NCI-H146 (cell line): ENCODE measurements at regions not wholly inside any gene's neighbourhood (a gene's known extent, or its start where the extent isn't known, plus 50 kb on each side); places are given as distances from the start of the nearest gene placed in this dataset.

Experiments used
- DNase-seq: peaks from one replicate; lab custom pipeline; 2025; lab: John Stamatoyannopoulos, UW

DNA sequence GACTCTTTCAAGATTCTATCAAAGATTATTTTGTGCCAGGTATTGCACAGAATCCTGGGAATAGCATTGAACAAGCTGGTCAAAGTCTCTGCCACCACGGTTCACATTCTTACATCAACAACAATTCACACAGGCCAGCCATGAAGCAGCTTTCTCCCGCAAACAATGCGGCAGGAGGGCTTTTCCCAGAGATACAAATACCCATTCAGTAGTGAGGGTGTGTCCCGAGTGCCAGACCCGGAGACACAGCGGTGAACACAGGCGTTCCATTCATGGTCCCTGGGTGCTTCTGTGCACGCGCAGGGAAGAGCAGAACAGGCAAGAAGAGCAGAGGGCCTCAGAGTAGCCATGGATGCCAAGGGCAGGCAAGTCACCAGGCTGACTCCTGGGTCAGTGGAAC, 83.3 kb upstream of the PDE10A start:
- DNase-seq, result no peak

DNA sequence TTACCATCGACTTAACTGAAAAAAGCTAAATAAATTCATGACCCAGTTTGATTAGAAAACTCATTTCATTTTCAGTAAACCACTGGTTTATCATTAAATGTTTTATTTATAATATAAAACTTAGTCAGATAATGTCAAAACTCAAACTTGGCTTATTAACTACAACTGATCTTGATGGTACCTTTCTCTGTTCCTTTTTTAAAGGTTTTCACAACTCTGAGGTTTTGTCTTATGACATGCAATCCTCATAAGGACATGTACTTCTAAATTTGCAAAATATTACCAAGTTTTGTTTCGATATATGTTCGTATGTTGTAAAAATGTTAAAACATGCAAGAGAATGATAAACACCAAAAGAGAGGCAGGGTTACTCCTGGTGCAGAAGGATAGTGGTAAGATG, 82.5 kb upstream of the PDE10A start:
- DNase-seq, result no peak

DNA sequence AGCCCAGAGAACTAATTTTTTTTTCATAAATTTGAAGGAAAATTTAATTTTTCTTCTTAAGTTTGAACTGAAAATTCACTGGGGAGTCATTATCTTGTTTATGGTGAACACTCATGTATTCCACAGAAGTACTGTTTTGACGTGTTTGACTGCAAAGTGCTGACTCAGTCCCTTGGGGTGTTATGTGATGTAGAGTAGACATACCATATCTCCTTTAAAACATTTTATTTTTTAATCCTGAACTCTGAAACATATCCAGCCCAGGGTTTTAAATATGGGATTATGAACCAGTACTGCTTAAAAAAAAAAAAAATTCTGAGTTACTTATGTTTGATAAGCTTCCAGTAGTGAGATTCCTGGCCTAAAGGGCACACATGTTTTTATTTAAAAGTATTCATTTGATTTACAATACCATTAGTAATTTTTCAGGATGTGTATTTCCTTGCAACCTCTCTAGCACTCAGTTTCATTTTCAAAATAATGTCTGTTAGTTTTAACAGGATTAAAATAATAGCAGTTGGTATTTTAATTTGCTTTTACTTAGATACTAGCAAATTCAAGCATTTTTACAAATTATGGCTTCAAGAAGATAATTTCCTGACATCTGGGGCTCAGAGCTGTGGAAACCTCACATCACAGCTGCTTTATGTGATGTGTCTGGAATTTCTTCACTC, 81.7 kb upstream of the PDE10A start:
- no peak for DNase-seq

DNA sequence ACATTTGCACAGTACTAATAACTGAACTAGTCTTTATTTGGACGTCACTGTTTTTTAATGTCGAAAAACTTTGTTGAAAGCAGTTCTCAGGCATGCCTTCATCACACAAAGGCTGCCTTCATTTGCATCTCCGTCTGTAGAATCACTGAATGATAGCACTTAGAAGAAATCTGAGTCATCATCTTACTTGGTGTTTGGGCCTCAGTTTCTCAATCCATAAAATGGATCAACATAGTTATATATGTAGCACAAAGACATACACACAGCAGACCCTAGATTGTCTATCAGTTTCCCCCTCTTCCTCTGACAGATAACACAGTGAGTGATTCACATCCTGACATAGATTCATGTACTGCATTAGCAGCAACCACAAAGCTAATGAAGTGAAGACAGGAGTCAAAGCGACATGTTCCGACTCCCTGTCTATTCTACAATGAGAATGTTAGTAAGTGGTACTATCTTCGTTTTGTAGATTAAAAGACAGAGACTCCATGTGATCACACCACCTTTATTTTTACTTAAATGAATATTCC, 80.4 kb upstream of the PDE10A start:
- no peak for DNase-seq

DNA sequence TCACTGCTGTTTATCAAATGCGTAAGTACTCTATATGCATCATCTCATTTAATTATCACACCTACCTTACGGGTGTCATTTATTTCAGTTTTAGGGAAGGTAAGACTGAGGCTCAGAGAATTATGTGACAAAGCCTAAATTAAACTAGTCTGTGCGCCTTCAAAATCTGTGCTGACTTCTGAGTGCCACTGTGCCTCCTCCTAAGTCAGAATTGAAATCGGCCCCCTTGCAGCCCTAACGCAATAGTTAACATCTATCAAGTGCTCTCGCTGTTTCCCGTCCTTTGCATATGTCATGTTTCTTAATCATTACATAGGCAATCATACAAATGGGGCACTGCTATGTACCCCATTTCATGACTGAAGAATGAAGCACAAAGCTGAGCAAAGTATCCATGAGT, 79.0 kb upstream of the PDE10A start:
- no peak for DNase-seq

DNA sequence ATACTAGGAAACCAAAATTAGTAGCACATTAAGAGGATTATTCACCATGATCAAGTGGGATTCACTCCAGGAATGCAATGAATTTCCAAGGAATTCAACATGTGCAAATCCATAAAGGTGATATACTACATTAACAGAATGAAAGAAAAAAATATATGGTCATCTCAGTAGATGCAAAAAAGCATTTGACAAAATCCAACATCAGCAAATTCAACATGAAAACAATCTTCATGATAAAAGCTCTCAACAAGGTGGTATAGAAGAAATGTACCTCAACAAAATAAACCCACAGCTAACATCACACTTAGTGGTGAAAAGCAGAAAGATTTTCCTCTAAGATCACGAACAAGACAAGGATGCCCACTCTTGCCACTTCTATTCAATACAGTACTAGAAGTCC, 74.4 kb upstream of the PDE10A start:
- DNase-seq, result no peak

DNA sequence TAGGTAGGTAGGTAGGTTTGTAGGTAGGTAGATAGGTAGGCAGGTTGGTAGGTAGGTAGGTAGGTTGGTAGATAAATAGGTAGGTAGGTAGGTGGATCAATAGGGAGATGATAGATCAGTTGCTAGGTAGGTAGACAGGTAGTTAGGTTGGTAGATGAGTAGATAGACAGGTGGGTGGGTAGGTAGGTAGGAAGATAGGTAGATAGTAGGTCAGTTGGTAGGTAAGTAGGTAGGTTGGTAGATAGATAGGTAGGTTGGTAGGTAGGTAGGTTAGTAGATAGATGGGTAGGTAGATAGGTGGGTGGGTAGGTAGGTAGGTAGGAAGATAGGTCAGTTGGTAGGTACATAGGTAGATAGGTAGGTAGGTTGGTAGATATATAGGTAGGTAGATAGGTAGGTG, 72.0 kb upstream of the PDE10A start:
- no peak for DNase-seq

DNA sequence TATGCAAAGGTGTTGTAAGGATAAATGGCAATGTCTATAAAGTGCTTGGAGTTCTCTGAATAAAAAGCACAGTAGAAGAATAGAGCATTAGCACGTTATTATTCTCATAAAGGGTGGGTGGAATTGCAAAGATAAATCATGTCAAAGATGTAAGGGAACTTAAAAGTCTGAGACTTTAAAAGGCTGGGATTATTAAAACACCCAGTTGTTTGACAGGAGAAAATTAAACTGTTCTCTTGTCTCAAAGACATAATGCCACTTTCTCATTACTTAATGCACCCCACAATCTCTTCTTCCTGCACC, 70.4 kb upstream of the PDE10A start:
- DNase-seq, result no peak

DNA sequence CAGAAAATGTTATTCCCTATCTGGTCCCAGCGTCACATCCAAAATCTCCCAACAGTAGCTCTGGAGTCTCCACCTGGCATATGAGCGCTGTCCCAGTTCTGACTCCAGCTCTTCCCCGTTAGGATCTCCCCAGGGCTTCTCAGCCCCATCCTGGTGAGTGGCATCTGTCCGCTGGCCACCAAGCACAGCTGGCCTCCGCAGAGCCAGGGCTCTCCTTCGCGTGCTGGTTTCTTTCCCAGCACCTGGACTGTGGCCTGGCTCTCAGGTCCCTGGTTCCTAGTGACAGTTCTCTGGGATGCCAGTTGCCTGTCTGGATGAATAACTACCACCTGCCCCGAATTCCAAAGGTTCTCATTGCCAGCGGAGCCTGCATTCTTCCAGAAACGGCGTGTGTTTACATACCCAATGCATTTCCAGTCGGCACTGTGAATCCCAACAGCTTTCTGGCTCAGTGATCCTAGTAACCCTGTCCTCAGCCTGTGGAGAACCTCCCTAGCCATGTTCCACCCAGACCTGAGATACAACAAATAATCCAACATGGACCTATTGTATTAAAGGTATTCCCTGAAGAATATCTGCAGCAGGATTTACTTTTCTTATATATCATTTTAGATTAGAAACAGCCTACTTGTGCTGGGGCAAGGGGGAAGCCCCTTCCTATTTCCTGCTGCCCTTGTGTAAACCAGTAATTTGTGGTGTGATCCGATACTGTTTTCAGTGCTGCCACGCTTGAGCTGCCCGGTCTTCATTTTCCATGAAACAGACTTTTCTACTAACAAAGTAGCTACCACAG, 69.9 kb upstream of the PDE10A start:
- DNase-seq, result no peak

DNA sequence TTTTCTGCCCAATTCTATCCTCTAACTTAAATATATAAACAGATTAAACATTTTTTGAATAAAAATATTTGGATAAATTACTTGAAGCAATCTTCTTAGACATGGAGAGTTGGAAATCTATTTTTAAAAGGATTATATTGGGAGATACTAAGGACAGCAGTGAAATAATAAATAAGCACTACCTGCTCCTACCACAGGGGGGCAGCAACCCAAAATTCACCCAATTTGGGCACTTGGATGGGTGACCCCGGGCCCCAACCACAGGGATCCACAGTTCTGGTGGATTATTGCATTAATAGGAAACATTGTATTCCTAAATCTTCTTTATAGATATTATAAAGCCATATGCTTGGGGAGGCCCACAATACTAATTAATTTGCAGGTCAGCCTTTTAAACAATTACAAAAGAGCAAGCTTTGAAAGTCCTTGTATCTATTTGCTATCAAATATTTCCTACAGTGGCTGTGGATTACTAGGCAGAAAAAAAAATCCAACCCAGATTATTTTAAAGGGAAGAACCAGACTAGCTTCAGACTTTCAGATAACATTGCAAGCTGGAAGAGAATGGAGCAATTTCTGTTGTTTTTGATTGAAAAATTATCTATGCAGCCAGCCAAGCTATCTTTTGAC, 66.4 kb upstream of the PDE10A start:
- DNase-seq, result peak; percentile 7

DNA sequence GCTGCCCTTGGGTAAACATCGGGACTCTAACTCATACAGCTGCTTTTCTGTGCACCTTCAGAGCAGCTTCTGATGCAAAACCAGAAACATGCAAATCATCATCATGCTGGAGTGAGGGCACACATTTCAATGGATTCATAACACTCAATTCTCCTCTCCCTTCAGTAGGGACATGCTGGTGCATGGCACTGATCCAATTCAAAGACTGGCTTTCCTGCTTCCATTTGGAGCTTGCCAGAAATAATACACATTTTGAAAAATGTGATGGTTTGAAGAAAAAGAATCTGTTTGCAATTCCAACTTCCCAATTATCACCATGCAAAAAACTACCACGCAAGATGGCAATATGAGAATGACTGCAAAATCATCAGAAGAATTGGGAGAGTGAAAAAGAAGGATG, 65.2 kb upstream of the PDE10A start:
- DNase-seq, result no peak

DNA sequence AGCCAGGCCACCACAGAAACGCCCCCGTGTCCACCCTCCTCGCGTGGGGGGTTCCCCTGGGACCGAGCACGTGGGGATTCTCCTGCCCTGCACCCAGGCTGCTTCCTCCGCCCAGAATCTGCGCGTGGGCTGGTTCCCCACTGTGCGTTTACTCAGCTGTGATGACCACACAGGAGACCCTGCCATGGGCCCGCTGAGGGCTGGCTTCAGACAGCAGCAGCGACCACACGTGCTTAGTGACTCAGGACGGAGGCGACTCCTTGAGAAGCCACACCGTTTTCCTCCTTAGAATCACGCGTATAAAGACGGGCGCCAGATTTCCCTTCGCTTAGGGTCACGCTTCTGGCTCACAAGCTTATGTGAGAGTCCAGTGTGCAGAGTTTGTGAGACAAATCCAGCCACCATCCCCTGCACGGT, 63.9 kb upstream of the PDE10A start:
- no peak for DNase-seq

DNA sequence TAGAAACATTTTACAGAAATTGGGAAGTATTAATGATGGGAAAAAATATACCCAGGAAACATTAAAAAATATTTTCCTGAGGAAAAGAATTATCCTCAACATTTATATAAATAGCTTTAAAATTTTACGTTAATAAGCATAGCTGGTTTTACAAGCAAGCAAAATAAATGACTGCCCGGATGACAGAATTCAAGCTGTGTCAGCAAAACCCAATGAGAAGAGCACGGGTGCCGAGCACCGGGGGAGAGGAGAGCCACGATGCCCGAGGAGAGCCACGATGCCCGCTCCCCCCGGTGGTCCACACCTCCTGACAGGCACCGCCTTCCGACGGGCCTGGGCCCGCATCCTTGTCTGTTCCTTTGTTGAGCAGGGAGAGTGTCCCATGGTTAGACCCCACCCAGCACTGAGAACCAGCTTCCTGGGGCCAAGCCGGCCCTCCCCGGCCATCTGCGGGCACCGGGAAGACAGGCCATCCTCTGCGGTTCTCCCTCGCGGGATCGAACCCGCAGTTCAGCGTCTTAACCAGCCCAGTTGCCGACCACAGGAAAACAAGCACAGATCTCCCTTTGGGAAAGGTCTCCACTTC, 63.3 kb upstream of the PDE10A start:
- no peak for DNase-seq

DNA sequence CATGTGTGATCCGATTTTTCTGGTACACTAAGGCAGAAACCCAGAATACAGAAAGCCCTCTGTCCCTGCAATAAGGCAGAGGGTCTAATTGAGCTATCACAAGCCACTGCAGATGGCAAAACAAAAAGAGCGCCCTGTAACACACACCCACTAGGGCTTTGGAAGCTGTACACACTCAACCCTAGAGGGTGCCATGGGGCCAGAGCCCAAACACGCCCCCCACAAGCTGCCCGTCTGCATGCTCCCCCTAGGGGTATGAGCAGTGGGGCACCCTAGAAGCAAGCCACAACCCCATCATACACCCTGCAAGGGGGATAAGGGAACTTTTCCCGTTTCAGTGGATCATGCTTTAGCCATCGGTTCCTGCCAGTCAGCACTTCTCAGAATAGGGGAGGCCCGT, 62.2 kb upstream of the PDE10A start:
- no peak for DNase-seq

DNA sequence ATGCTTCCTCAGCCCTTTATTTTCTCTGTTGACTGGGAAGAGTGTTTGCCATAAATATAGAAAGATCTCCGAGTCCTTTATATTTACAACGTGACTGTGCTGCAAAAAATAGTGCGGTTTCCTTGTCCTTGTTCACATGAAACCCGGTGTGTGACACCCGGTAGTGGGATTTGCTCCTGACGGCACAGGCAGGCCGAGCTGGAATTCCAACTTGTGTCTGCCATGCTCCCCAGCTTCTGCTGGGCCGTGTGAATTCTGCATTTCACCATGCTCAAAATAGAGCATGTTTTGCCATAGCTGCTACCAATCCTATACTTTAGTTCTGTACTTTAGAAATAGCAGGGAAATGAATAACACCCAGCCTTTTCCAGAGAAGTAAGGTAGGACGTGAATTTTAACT, 60.3 kb upstream of the PDE10A start:
- no peak for DNase-seq

DNA sequence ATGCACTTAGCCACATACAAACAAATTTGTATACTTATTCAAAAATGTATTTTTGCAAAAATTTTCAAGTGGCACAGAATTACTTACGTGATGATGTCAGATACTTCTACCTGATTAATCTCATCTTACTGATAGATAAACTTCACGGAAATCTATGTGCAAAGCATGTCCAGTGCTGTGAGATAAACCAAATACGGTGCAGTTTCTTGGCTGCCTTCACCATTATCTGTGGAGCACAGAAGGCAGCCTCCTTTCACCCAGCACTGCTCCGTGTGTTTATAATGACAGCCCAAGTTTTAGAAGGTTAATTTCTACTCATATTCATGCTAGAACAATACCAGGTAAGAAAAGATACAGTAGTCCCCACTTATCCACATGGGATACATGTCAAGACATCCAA, 59.0 kb upstream of the PDE10A start:
- DNase-seq, result no peak

DNA sequence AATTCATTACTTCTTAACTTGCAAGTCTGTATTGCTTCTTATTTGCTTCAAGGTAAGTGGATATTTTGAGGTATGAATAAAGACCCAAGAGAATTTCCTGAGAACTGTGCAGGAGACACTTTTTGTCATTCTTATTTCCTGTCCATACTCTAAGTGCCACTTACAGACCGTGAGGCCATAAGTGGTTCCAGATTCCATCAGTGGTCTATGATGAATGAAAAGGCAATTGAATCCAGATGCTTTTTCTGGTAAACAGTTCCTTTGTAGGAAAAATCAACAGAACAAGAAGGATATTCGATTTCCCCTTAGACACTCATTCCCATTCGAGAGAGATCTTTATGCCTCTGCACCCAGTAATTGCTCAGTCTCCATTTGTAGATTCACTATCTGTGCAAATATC, 58.3 kb upstream of the PDE10A start:
- DNase-seq, result no peak

DNA sequence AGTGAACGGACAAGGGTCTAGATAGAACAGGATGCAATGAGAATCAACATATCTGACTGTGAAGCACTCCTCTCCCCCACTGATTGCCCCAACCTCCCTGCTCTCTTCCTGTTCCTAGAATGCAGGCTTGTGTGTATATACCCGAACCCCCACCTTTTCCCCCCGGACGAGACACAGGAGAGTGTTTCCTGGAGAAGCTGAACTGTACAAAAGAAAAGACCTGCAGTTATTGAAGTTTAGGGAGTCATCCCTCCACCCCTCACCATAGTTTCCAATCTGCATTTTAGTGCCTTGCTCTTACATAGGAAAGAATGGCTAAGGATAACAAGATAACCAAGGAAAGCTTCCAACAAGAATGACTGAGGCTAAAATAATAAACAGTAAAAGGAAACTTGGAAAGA, 55.5 kb upstream of the PDE10A start:
- no peak for DNase-seq

DNA sequence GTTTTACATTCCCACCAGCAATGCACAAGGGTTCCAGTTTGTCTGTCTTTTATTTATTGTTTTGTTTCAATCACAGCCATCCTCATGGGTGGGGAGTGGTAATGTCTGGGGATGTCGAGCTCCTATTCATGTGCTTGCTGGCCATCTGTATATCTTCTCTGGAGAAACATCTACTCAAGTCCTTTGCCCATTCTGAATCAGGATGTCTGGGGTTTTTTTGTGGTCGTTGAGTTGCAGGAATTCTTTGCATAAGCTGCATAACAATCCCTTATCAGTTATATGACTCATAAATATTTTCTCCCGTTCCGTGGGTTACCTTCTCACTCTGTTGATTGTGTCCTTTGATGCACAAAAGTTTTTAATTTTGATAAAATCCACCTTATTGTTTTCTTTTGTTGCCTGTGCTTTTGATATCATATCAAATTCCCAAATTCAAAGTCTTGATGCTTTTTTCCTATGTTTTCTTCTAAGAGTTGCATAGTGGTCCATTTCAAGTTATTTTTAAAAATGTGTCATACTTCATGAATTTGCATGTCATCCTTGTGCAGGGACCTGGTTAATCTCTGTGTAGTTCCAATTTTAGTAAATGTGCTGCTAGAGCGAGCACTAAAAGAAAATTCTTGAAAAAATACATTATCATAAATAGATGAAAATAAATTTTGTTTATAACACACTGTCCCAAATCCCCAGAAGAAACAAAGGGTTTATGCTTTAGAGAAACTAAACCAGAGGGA, 54.9 kb upstream of the PDE10A start:
- DNase-seq, result no peak

DNA sequence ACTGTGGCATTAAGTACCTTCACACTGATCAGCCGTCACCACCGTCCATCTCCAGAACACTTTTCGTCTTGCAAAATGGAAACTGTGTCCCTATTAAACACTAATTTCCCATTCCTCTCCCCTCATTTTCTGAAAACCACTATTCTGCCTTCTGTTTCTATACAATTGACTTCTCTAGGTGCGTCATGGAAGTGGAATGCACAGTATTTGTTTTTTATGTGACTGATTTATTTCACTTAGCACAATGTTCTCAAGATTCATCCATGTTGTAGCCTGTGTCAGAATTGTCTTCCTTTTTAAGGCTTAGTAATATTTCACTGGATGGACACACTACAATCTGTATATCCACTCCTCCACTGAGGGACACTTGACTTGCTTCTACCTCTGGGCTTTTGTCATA, 53.8 kb upstream of the PDE10A start:
- DNase-seq, result no peak

DNA sequence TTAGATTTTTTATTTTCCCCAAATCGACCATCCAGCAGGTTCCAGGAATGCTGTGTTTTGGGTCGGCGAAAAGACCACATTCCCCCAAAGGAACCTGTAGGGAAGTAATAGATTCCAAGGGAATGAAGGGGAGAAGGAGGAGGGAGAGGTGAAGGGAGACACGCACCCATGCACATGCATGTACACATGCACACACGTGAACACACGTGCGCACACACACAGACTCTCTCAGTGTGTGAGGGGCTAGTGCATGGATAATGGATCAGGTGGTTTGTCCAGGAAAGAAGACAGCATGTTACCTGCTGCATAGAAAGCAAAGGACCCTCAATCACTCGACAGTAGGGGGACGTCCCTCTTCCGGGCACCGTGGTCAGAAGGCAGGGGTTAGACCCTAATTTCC, 52.4 kb upstream of the PDE10A start:
- no peak for DNase-seq

DNA sequence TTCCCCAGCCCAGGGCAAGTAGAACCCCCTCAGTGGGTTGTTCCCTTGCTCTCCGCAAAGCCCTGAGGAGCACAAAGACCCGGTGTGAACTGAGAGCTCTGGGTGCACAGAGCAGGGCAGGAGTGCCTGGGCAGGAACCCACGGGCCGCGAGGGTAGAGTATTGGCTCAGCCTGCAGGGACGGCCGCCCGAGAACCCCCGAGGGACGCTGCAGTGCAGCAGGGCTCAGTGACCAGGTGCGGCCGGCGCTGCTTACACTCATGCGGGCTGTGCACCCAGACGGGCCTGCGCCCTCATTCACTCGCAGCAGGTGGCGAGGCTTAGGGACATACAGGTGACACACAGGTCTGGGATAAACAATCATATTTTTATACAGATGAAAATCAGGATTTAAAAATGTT, 51.9 kb upstream of the PDE10A start:
- no peak for DNase-seq
